ENCODE measurements at regions not wholly inside any gene's neighbourhood (a gene's known extent, or its start where the extent isn't known, plus 50 kb on each side); places are given as distances from the start of the nearest gene placed in this dataset.

GRCh38 chr13:112182251-112182650 lies 115.3 kb downstream of the SOX1 start:
- Histone ChIP-seq H3K36me3 (no peaks in the 10 kb centered on the region), H3K27ac (no peak overlapping the region), H3K4me3 (no peak overlapping the region), H3K9me3 (no peaks in the 10 kb centered on the region), H3K27me3 (ENCODE audit: low read depth) (no peaks in the 10 kb centered on the region), H3K4me1 (no peaks in the 10 kb centered on the region)
- intact Hi-C loops (cut with DNase I), result no loop called here
- TF ChIP-seq CTCF (IDR thresholded peaks at IDR 0.05), result no peak
- ATAC-seq (no peak), DNase-seq (no peak)

- intact Hi-C loops (cut with DNase I), result no loop called here
- Histone ChIP-seq H3K4me1 (no peaks in the 10 kb centered on the region), H3K27me3 (ENCODE audit: low read depth) (no peaks in the 10 kb centered on the region), H3K27ac (no peak overlapping the region), H3K36me3 (no peaks in the 10 kb centered on the region), H3K9me3 (no peaks in the 10 kb centered on the region), H3K4me3 (no peak overlapping the region)
- DNase-seq (peak; percentile 79), ATAC-seq (peak; percentile 82 to 84)
- TF ChIP-seq CTCF (IDR thresholded peaks at IDR 0.05), result no peak
Observed at GRCh38 chr13:112182846-112183531, 116.0 kb downstream of the SOX1 start.

GRCh38 chr13:112183532-112184090 lies 116.7 kb downstream of the SOX1 start:
- intact Hi-C loops (cut with DNase I), result no loop called here
- no peak for TF ChIP-seq CTCF (IDR thresholded peaks at IDR 0.05)
- Histone ChIP-seq H3K4me3 (no peak overlapping the region), H3K36me3 (no peaks in the 10 kb centered on the region), H3K9me3 (no peaks in the 10 kb centered on the region), H3K27me3 (ENCODE audit: low read depth) (no peaks in the 10 kb centered on the region), H3K27ac (no peak overlapping the region), H3K4me1 (no peaks in the 10 kb centered on the region)
- ATAC-seq (peak; percentile 7 to 45), DNase-seq (no peak)

GRCh38 chr13:112184261-112184660 lies 117.3 kb downstream of the SOX1 start:
- Histone ChIP-seq H3K9me3 (no peaks in the 10 kb centered on the region), H3K4me1 (no peaks in the 10 kb centered on the region), H3K27ac (no peak overlapping the region), H3K4me3 (no peak overlapping the region), H3K36me3 (no peaks in the 10 kb centered on the region), H3K27me3 (ENCODE audit: low read depth) (no peaks in the 10 kb centered on the region)
- no peak for DNase-seq
- intact Hi-C loops (cut with DNase I), result no loop called here
- no peak for ATAC-seq
- no peak for TF ChIP-seq CTCF (IDR thresholded peaks at IDR 0.05)

GRCh38 chr13:112184851-112185371 lies 118.0 kb downstream of the SOX1 start:
- Histone ChIP-seq H3K27ac (no peak overlapping the region), H3K9me3 (no peaks in the 10 kb centered on the region), H3K4me1 (no peaks in the 10 kb centered on the region), H3K36me3 (no peaks in the 10 kb centered on the region), H3K27me3 (ENCODE audit: low read depth) (no peaks in the 10 kb centered on the region), H3K4me3 (no peak overlapping the region)
- intact Hi-C loops (cut with DNase I), result no loop called here
- no peak for TF ChIP-seq CTCF (IDR thresholded peaks at IDR 0.05)
- no peak for ATAC-seq
- DNase-seq, result no peak
